DOHH2 (cell line): ENCODE measurements at regions not wholly inside any gene's neighbourhood (a gene's known extent, or its start where the extent isn't known, plus 50 kb on each side); places are given as distances from the start of the nearest gene placed in this dataset.

Experiments used
- CTCF ChIP-seq: fragments of 200-600 bp; sonication (generic); IDR thresholded peaks from one replicate; pipeline ENCODE4 v1.5.1; 2014; ENCODE audit warnings: antibody characterized with exemption, mild to moderate bottlenecking, low read depth, low read length; ENCODE audit not compliant: poor library complexity, severe bottlenecking
- EZH2phosphoT487 ChIP-seq: fragments of 200-600 bp; sonication (generic); IDR thresholded peaks from 2 replicates; pipeline ENCODE4 v1.6.1; 2017; ENCODE audit warnings: borderline replicate concordance, mild to moderate bottlenecking, antibody characterized with exemption, low read length, moderate library complexity, mixed read lengths

- TF ChIP-seq CTCF (no peak), EZH2phosphoT487 (no peak)
These were observed 336.0 kb downstream of the SHANK2 start for GRCh38 chr11:70916351-70916750.
